ENCODE measurements at regions not wholly inside any gene's neighbourhood (a gene's known extent, or its start where the extent isn't known, plus 50 kb on each side); places are given as distances from the start of the nearest gene placed in this dataset.

DNA sequence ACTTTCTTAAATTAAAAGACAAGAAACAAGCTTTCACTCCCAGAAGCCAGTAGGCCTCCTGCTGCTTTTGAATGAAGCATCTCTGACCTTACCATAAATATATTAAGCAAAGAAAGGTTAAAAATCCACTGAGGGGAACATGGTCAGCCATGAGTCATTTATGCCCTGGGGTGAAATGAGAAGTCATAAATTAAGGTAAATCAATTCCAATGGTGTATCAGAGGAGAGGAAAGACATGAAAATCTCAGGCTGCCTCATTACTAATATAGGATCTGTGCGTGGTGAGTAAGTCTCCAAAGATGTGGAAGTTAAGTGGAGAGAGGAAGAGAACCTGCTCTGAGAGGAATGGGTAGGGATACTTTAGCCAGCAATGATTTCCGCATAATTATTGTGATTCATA is 292.3 kb upstream of the CHAC2 start:
- H3F3A ChIP-seq (ENCODE audit: control insufficient read depth, insufficient read depth): no peaks in the 10 kb centered on the region
- H3K79me2 ChIP-seq (ENCODE audit: control insufficient read depth, low read length): no peaks in the 10 kb centered on the region
- no peaks in the 10 kb centered on the region for H3K4me1 ChIP-seq (ENCODE audit: control insufficient read depth, low read length)
- no peaks in the 10 kb centered on the region for H4K20me1 ChIP-seq (ENCODE audit: control insufficient read depth, insufficient read depth, low read depth, low read length)
- no peak overlapping the region for H3K4me3 ChIP-seq (ENCODE audit: low read length)
- H3K36me3 ChIP-seq (ENCODE audit: control insufficient read depth, low read length): no peaks in the 10 kb centered on the region
- no peaks in the 10 kb centered on the region for H3K9me2 ChIP-seq (replicated peaks; ENCODE audit: control insufficient read depth, low read length)
- no peaks in the 10 kb centered on the region for H3K9me3 ChIP-seq (ENCODE audit: control insufficient read depth, insufficient read depth, low read length)
- no peak overlapping the region for H3K27ac ChIP-seq (ENCODE audit: low read depth, low read length)
- TF ChIP-seq, protein P1, sequence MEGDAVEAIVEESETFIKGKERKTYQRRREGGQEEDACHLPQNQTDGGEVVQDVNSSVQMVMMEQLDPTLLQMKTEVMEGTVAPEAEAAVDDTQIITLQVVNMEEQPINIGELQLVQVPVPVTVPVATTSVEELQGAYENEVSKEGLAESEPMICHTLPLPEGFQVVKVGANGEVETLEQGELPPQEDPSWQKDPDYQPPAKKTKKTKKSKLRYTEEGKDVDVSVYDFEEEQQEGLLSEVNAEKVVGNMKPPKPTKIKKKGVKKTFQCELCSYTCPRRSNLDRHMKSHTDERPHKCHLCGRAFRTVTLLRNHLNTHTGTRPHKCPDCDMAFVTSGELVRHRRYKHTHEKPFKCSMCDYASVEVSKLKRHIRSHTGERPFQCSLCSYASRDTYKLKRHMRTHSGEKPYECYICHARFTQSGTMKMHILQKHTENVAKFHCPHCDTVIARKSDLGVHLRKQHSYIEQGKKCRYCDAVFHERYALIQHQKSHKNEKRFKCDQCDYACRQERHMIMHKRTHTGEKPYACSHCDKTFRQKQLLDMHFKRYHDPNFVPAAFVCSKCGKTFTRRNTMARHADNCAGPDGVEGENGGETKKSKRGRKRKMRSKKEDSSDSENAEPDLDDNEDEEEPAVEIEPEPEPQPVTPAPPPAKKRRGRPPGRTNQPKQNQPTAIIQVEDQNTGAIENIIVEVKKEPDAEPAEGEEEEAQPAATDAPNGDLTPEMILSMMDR (IDR thresholded peaks at IDR 0.05; ENCODE audit: low read depth, low read length, poor library complexity, severe bottlenecking): no peak
- TF ChIP-seq EZH2phosphoT487 (IDR thresholded peaks at IDR 0.05; ENCODE audit: borderline replicate concordance, low read length): no peak
- H3K27me3 ChIP-seq (ENCODE audit: control insufficient read depth, low read length): no peaks in the 10 kb centered on the region
- no peak overlapping the region for H3K4me2 ChIP-seq (ENCODE audit: low read length)

DNA sequence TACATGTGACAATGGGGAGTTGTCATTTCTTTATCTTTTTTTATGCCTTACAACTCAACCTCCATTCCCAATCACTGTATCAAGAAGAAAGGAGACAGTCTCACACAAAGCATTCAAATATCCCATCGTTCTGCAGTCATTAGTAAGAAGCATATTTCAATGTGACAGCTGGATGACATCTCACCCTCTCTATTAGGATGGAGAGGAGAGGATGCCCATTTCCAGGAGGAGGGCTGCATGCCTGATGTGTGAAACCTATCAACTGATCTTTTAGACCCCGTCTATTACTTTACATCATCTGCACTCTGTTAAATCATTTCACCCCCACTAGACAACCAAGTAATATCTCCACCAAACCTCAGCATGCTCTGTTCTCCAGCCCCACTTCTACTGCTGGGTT is 292.7 kb upstream of the CHAC2 start:
- Histone ChIP-seq H3K79me2 (ENCODE audit: control insufficient read depth, low read length) (no peaks in the 10 kb centered on the region), H3K27ac (ENCODE audit: low read depth, low read length) (no peak overlapping the region), H3K27me3 (ENCODE audit: control insufficient read depth, low read length) (no peaks in the 10 kb centered on the region), H3F3A (ENCODE audit: control insufficient read depth, insufficient read depth) (no peaks in the 10 kb centered on the region), H3K4me1 (ENCODE audit: control insufficient read depth, low read length) (no peaks in the 10 kb centered on the region), H3K9me3 (ENCODE audit: control insufficient read depth, insufficient read depth, low read length) (no peaks in the 10 kb centered on the region), H3K36me3 (ENCODE audit: control insufficient read depth, low read length) (no peaks in the 10 kb centered on the region), H4K20me1 (ENCODE audit: control insufficient read depth, insufficient read depth, low read depth, low read length) (no peaks in the 10 kb centered on the region), H3K4me3 (ENCODE audit: low read length) (no peak overlapping the region), H3K9me2 (replicated peaks; ENCODE audit: control insufficient read depth, low read length) (no peaks in the 10 kb centered on the region), H3K4me2 (ENCODE audit: low read length) (no peak overlapping the region)
- TF ChIP-seq, protein P1 (IDR thresholded peaks at IDR 0.05; ENCODE audit: low read depth, low read length, poor library complexity, severe bottlenecking): no peak
- no peak for TF ChIP-seq EZH2phosphoT487 (IDR thresholded peaks at IDR 0.05; ENCODE audit: borderline replicate concordance, low read length)

DNA sequence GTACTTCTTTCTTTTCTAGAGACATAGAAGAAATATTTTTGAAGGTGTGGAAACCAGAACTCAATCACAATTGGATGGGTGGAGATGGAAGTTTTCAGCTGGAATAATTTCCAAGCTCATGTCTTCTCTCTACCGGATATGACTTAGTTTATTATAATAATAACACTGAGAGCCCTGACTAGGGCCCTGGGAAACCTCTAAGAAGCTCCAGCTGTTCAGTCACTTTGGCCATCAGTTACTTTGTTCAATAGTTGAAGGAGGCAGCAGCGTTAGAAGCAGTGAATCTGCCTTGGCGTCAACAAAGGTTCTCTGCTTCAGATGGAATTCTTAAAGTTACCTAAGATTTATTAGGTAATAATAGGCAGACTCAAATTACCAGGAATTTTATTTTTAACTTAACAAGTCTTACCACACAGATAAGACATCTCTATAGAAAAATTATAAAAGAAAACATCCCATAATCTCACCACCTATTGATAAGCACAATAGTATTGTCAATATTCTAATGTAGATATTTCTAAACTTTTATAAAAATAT is 293.8 kb upstream of the CHAC2 start:
- Histone ChIP-seq H3K79me2 (ENCODE audit: control insufficient read depth, low read length) (no peaks in the 10 kb centered on the region), H3K27me3 (ENCODE audit: control insufficient read depth, low read length) (no peaks in the 10 kb centered on the region), H3K9me2 (replicated peaks; ENCODE audit: control insufficient read depth, low read length) (no peaks in the 10 kb centered on the region), H3K9me3 (ENCODE audit: control insufficient read depth, insufficient read depth, low read length) (no peaks in the 10 kb centered on the region), H3F3A (ENCODE audit: control insufficient read depth, insufficient read depth) (no peaks in the 10 kb centered on the region), H3K27ac (ENCODE audit: low read depth, low read length) (no peak overlapping the region), H3K36me3 (ENCODE audit: control insufficient read depth, low read length) (no peaks in the 10 kb centered on the region), H3K4me1 (ENCODE audit: control insufficient read depth, low read length) (no peaks in the 10 kb centered on the region), H3K4me3 (ENCODE audit: low read length) (no peak overlapping the region), H3K4me2 (ENCODE audit: low read length) (no peak overlapping the region), H4K20me1 (ENCODE audit: control insufficient read depth, insufficient read depth, low read depth, low read length) (no peaks in the 10 kb centered on the region)
- TF ChIP-seq, protein P1 (IDR thresholded peaks at IDR 0.05; ENCODE audit: low read depth, low read length, poor library complexity, severe bottlenecking): no peak
- no peak for TF ChIP-seq EZH2phosphoT487 (IDR thresholded peaks at IDR 0.05; ENCODE audit: borderline replicate concordance, low read length)

All from DOHH2 (cell line).